Muscle of back (tissue), 3 donors: ENCODE measurements at regions not wholly inside any gene's neighbourhood (a gene's known extent, or its start where the extent isn't known, plus 50 kb on each side); places are given as distances from the start of the nearest gene placed in this dataset.

Source experiments
- DNase-seq, 3 donors: peaks; one replicate each; pipeline versions ENCODE4 v3.0.0 to v3.0.0-alpha.2; 2013

- DNase-seq, result peak in 1 of 3 donors; percentile 74
Observed at GRCh38 chr20:52921340-52921739, 50.8 kb upstream of the TSHZ2 start.

DNA sequence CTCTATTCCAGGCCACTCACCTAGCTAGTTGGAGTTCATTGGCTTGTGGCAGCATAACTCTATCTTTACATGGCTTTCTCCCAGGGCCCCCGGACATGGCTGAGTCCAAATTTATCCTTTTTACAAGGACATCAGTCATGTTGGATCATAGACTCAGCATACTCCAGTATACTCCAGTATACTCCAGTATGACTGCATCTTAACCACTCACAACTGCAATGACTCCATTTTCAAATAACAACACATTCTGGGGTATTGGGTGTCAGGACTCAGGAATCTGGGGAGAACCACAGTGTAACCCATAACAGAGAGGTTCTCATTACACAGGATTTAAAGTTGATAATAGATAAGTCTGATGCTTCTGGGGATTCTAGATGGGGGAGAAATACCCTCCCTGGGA lies 53.8 kb upstream of the TSHZ2 start:
- DNase-seq, result no peak

DNA sequence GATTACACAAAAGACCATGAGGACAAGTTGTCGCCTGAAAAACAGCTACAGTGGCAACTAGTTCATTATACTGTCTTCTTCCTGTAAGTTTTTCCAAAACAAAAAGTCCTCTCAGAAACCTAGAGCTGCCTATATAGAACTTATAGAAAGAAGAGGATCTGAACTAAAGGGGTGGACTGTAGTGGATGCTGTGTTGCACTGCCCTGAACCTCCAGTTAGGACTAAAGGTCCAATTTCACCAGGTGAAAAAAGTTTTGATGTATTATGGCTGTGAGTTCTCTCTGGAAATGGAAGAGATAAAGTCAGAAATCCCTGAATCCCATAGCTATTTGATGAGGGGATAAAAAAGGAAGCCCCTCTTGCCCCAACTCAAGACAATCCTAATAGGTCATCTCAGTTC lies 56.6 kb upstream of the TSHZ2 start:
- no peak for DNase-seq

DNA sequence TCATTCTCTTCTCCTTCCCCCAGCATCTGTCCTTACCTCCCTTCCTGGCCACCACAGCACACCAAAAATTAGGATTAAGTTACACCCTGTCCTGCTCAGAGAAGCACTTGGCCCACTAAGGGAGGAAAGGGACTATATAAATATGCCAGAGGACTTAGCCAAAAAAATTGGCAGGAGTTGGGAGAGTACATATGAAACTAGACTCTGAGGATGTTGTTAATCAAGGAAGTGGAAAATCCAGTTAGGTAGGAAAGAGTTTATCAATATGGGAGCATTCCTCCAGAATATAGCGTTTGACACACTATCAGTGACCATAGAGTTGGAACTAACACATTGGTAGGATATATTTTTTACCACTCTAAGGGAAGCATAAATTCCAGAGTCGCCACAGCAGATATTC lies 57.3 kb upstream of the TSHZ2 start:
- no peak for DNase-seq

- peak in 1 of 3 donors; percentile 32 for DNase-seq
Observed at GRCh38 chr20:52913650-52914387, 58.3 kb upstream of the TSHZ2 start.

DNA sequence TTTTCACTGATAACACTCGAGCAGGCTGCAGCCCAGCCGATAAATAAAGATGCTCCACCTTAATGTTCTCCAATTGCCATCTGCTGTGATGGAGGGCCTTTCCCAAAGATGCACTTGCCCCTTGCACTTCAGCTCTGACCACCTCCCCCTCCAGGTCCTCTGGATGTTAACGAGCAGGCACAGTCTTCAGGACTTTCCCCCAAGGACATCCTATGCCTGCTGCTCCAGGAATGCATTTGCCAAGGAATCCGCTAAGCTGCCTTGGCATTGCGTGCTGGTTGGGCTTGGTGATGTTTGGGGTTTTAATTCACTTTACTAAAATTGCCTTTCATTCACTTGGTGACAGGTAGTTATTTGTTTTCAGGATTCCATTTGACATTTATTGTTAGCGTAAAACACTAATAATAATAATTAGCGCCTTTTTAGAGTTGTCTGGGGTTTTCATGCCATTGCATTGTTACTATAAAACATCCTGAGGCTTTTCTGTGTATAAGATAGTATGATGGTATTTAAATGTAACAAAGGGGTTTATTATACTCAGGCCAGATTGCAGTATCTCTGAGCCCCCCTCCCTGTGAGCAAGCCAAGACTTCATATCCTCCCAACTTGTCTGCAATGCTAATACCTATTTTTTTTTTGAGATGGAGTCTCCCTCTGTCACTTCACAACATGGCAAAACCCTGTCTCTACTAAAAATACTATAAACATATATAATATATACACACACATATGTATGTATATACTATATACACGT lies 66.7 kb upstream of the TSHZ2 start:
- DNase-seq, result no peak

DNA sequence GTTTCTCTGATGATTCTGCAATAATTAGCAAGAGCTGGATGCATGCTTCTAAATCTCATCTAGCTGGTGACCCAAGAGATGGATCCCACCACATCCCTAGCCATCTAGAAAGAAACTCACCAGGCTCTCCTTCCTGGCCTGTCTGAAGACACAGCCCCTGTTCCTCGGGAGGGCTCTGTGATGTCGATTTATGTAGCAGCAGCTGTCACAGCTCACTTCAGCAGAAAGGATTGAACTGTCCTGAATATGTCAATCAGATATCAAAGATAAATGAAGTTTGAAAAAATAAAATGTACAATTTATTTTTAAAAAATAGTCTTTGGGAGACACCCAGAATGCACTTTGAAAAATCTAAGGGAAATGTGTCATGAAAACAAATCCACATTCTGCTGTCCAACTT lies 67.3 kb upstream of the TSHZ2 start:
- DNase-seq, result no peak

- DNase-seq, result no peak
Observed at GRCh38 chr20:52899041-52899608, 73.0 kb upstream of the TSHZ2 start.

DNA sequence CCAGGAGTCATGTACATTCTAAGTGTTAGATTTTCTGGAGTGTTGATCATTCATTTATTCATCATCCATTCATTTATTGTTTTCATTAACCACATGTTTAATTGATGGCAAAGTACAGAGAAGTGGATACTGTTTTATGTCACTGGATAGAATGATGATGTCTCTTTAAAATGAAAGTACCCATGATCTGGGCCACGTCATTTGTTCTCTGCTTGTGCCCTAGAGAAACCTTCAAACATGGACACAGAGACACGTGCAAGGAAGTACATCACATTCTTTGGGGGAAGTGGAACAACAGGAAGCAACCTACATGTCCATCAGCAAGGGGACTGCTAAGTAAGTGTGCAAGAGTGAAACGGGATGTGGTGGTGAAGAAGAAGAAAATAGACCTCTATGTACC lies 75.8 kb upstream of the TSHZ2 start:
- no peak for DNase-seq

DNA sequence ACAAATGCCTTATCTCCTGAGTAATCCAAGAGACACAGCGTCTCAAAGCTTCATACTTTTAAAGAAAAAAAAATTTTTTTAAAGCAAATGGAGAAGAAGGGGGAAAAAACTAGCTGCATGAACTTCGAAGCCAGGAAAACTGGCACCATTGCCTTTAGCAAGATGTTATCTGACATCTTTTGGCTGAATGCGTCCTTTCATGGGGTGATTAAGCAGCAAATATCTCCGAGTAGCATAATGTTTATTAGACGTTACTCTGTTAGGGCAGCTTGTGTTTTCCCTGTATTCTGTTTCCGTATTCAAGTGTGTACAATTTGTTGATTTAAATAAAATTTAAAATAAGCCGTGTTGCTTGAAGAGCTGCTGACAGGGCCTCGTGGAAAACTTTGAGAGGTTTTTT lies 76.5 kb upstream of the TSHZ2 start:
- no peak for DNase-seq

GRCh38 chr20:52895235-52895634 lies 76.9 kb upstream of the TSHZ2 start:
- no peak for DNase-seq

GRCh38 chr20:52893498-52893897 lies 78.7 kb upstream of the TSHZ2 start:
- no peak for DNase-seq

GRCh38 chr20:52892023-52892422 lies 80.1 kb upstream of the TSHZ2 start:
- DNase-seq, result no peak

- DNase-seq, result no peak
Observed at GRCh38 chr20:52890130-52890529, 82.0 kb upstream of the TSHZ2 start.

DNA sequence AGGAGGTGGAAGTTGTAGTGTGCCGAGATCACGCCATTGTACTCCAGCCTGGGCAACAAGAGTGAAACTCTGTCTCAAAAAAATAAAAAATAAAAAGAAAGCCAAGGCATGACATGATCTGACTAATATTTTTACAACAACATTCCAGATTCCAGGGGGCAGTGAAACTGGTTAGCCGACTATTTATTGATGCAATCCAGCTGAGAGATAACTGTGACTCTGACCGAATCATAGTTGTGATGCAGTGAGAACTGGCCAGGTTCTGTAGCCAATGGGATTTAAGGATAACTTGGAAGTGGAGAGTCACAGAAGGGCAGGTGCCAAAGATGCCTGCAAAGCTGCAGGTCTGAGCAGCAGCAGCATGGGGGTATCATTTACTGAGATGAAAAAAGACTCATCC lies 82.9 kb upstream of the TSHZ2 start:
- DNase-seq, result peak in 1 of 3 donors; percentile 56

GRCh38 chr20:52888096-52888495 lies 84.1 kb upstream of the TSHZ2 start:
- DNase-seq, result no peak

- peak in 1 of 3 donors; percentile 22 for DNase-seq
Observed at GRCh38 chr20:52880997-52881396, 91.2 kb upstream of the TSHZ2 start.

DNA sequence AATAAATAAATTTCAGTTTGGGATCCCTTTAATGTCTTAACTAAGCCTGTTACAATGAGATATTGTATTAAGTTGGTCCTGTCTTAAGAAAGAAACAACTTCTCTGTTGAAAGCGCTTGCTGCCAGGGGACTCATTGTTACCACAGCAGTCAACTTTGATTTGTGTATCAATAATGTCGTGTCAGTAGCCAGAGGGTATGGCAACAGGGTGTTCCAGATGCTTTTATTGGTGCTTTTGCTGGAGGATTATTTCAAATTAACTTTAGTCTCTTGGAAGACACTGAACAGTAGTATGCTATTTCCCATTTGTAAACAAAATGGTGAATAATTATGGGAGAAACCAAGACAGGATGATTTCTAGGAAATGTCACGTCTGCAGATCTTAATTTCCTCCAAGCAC lies 91.9 kb upstream of the TSHZ2 start:
- no peak for DNase-seq

GRCh38 chr20:52874241-52874640 lies 97.9 kb upstream of the TSHZ2 start:
- DNase-seq, result no peak

- no peak for DNase-seq
Observed at GRCh38 chr20:52869698-52870501, 102.3 kb upstream of the TSHZ2 start.

DNA sequence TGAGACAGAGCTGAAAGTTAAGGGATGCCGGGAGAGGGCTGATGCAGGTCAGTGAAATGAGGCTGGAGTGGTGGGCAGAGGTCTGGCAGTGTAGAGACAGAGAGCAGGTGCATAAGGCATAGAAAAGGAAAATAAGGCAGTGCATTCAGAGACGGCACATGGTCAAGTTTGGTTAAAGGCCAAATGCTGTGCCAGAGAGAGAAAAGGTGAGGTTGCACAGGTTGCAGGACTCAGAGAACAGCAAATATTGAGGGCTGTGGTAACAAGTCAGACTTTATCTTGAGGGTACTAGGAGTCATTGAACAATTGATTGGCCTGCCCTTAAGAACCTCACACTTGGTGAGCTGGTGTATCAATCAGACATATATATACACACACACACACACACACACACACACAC lies 102.9 kb upstream of the TSHZ2 start:
- no peak for DNase-seq

GRCh38 chr20:52867305-52867704 lies 104.9 kb upstream of the TSHZ2 start:
- peak in 1 of 3 donors; percentile 10 for DNase-seq
